SK-N-SH (cell line): ENCODE measurements at regions not wholly inside any gene's neighbourhood (a gene's known extent, or its start where the extent isn't known, plus 50 kb on each side); places are given as distances from the start of the nearest gene placed in this dataset.

Experiments
- CTCF ChIA-PET: fragments of 300-600, 350-600 bp; formaldehyde crosslinking; extraction: SDS; loops from one replicate; lab custom pipeline; 2021; lab: Yijun Ruan, JAX
- POLR2A ChIA-PET: fragments of 350-600 bp; sonication (Branson Sonifier 250); formaldehyde crosslinking; extraction: SDS; loops from one replicate; lab custom pipeline; 2020; ENCODE audit warnings: antibody characterized with exemption, inconsistent platforms; lab: Yijun Ruan, JAX
- DNase-seq: peaks from one replicate; pipeline ENCODE4 v3.0.0; 2012
- H2AFZ ChIP-seq: fragments of 200-600 bp; sonication (generic); 2 replicates; pipeline ENCODE4 v1.8.1; 2016; ENCODE audit warnings: antibody characterized with exemption, mild to moderate bottlenecking, low read depth
- H3F3A ChIP-seq: fragments of 200-600 bp; sonication (generic); replicated peaks from 2 replicates; pipeline ENCODE3; 2016; ENCODE audit warnings: antibody characterized with exemption, mild to moderate bottlenecking; ENCODE audit not compliant: insufficient read depth
- H3K27ac ChIP-seq, 2 experiments: fragments of 200-500 bp in 1 of 2; fragments of 200-600 bp in 1 of 2; sonication (Bioruptor generic) in 1 of 2; sonication (generic), shearing (Covaris generic) in 1 of 2; 2 replicates each; pipeline versions ENCODE4 v1.5.1 to v1.6.1; 2014 to 2016; ENCODE audit warnings: low read depth in 2 of 2, inconsistent platforms in 1 of 2, low read length in 1 of 2, mild to moderate bottlenecking in 1 of 2, mixed read lengths in 1 of 2
- H3K27me3 ChIP-seq: fragments of 200-600 bp; sonication (generic), shearing (Covaris generic); 2 replicates; pipeline ENCODE4 v1.6.1; 2016; ENCODE audit warnings: mixed run types; ENCODE audit not compliant: insufficient read depth
- H3K36me3 ChIP-seq, 2 experiments: fragments of 200-500 bp in 1 of 2; fragments of 200-600 bp in 1 of 2; sonication (Bioruptor generic) in 1 of 2; sonication (generic) in 1 of 2; replicated peaks in 1 of 2; 2 replicates each; pipeline versions ENCODE3 to v1.5.1; 2014 to 2016; ENCODE audit warnings: low read length in 1 of 2, mild to moderate bottlenecking in 1 of 2; ENCODE audit not compliant: insufficient read depth in 2 of 2, control insufficient read depth in 1 of 2
- H3K4me1 ChIP-seq, 2 experiments: fragments of 200-500 bp in 1 of 2; fragments of 200-600 bp in 1 of 2; sonication (Bioruptor generic) in 1 of 2; sonication (generic), shearing (Covaris generic) in 1 of 2; 2 replicates each; pipeline versions ENCODE4 v1.5.1 to v1.6.1; 2014 to 2016; ENCODE audit warnings: low read depth in 1 of 2, low read length in 1 of 2, mixed run types in 1 of 2; ENCODE audit not compliant: insufficient read depth in 2 of 2, control insufficient read depth in 1 of 2
- H3K4me2 ChIP-seq: fragments of 200-600 bp; sonication (generic), shearing (Covaris generic); 2 replicates; pipeline ENCODE4 v1.6.1; 2017; ENCODE audit warnings: mixed run types
- H3K4me3 ChIP-seq, 2 experiments: fragments of 200-500 bp in 1 of 2; fragments of 200-600 bp in 1 of 2; sonication (Bioruptor generic) in 1 of 2; sonication (generic), shearing (Covaris generic) in 1 of 2; 2 replicates each; pipeline versions ENCODE4 v1.5.1 to v1.8.1; 2014 to 2016; ENCODE audit warnings: low read depth in 2 of 2, inconsistent platforms in 1 of 2, low read length in 1 of 2, mild to moderate bottlenecking in 1 of 2, mixed read lengths in 1 of 2, moderate library complexity in 1 of 2
- H3K79me2 ChIP-seq: fragments of 200-600 bp; sonication (generic); 2 replicates; pipeline ENCODE4 v1.8.1; 2017; ENCODE audit warnings: mild to moderate bottlenecking; ENCODE audit not compliant: insufficient read depth
- H3K9ac ChIP-seq: fragments of 200-600 bp; sonication (generic); 2 replicates; pipeline ENCODE4 v1.6.1; 2017; ENCODE audit warnings: mixed run types
- H3K9me2 ChIP-seq: fragments of 200-600 bp; sonication (generic); 2 replicates; pipeline ENCODE4 v1.6.1; 2017; ENCODE audit warnings: mixed run types
- H3K9me3 ChIP-seq: fragments of 200-600 bp; sonication (generic); 2 replicates; pipeline ENCODE4 v1.6.1; 2017; ENCODE audit warnings: mixed run types, mild to moderate bottlenecking, moderate library complexity
- H4K20me1 ChIP-seq: fragments of 200-600 bp; sonication (generic); 2 replicates; pipeline ENCODE4 v1.6.1; 2017; ENCODE audit warnings: mild to moderate bottlenecking, mixed run types; ENCODE audit not compliant: insufficient read depth
- CTCF ChIP-seq: fragments of 200-600 bp; sonication (generic); IDR thresholded peaks from 2 replicates; pipeline ENCODE4 v1.6.1; 2017; ENCODE audit warnings: antibody characterized with exemption, mild to moderate bottlenecking, moderate library complexity
- ELF1 ChIP-seq: IDR thresholded peaks from 2 replicates; pipeline ENCODE4 v1.4.0; 2012
- EP300 ChIP-seq, 2 experiments: IDR thresholded peaks; 2 replicates each; pipeline versions ENCODE4 v1.4.0 to v1.6.1; 2012; ENCODE audit warnings: borderline replicate concordance in 1 of 2, low read depth in 1 of 2, low read length in 1 of 2
- FOSL2 ChIP-seq: IDR thresholded peaks from 2 replicates; pipeline ENCODE4 v1.4.0; 2012; ENCODE audit warnings: low read depth, mild to moderate bottlenecking, moderate library complexity, borderline replicate concordance
- FOXJ3 ChIP-seq: sonication (generic); formaldehyde crosslinking; IDR thresholded peaks from 2 replicates; pipeline ENCODE4 v1.5.1; 2020; ENCODE audit warnings: mild to moderate bottlenecking, missing genetic modification reagents
- GABPA ChIP-seq: IDR thresholded peaks from 2 replicates; pipeline ENCODE4 v1.4.0; 2012; ENCODE audit warnings: low read depth, mild to moderate bottlenecking
- GATA2 ChIP-seq: sonication (generic); formaldehyde crosslinking; IDR thresholded peaks from 2 replicates; pipeline ENCODE4 v1.5.0; 2020; ENCODE audit warnings: mild to moderate bottlenecking, missing genetic modification reagents
- IRF3 ChIP-seq: fragments of 150-350 bp; IDR thresholded peaks from 2 replicates; pipeline ENCODE4 v1.6.1; 2016; ENCODE audit warnings: mild to moderate bottlenecking, low read depth, low read length
- JUND ChIP-seq: IDR thresholded peaks from 2 replicates; pipeline ENCODE4 v1.4.0; 2012
- MAX ChIP-seq: IDR thresholded peaks from 2 replicates; pipeline ENCODE4 v1.4.0; 2012; ENCODE audit warnings: low read depth
- MEF2A ChIP-seq: IDR thresholded peaks from 2 replicates; pipeline ENCODE4 v1.4.0; 2012; ENCODE audit warnings: low read depth, borderline replicate concordance
- NFIC ChIP-seq: IDR thresholded peaks from 2 replicates; pipeline ENCODE4 v1.4.0; 2012; ENCODE audit warnings: borderline replicate concordance
- POLR2AphosphoS5 ChIP-seq: IDR thresholded peaks from 2 replicates; pipeline ENCODE4 v1.6.1; 2012; ENCODE audit warnings: low read depth, low read length
- RAD21 ChIP-seq: IDR thresholded peaks from 2 replicates; pipeline ENCODE4 v1.6.1; 2012; ENCODE audit warnings: mild to moderate bottlenecking, low read length
- RCOR1 ChIP-seq: fragments of 150-350 bp; IDR thresholded peaks from 2 replicates; pipeline ENCODE4 v1.6.1; 2017; ENCODE audit warnings: antibody characterized with exemption, low read length
- REST ChIP-seq: IDR thresholded peaks from 2 replicates; pipeline ENCODE4 v1.6.1; 2012; ENCODE audit warnings: mild to moderate bottlenecking, low read depth, low read length, moderate library complexity
- RFX5 ChIP-seq: IDR thresholded peaks from 2 replicates; pipeline ENCODE4 v1.6.1; 2012; ENCODE audit warnings: mild to moderate bottlenecking, improper control_type of control experiment, low read length
- RXRA ChIP-seq: IDR thresholded peaks from 2 replicates; pipeline ENCODE4 v1.4.0; 2012; ENCODE audit warnings: low read depth, mild to moderate bottlenecking, borderline replicate concordance
- SIN3A ChIP-seq: IDR thresholded peaks from 2 replicates; pipeline ENCODE4 v1.6.1; 2012; ENCODE audit warnings: low read depth, mild to moderate bottlenecking, low read length, moderate library complexity, borderline replicate concordance
- TCF12 ChIP-seq: IDR thresholded peaks from 2 replicates; pipeline ENCODE4 v1.4.0; 2012
- ZBTB33 ChIP-seq: IDR thresholded peaks from 2 replicates; pipeline ENCODE4 v1.4.0; 2012; ENCODE audit warnings: low read depth, borderline replicate concordance
- WGBS: methylation state at CpG from one replicate; pipeline ENCODE4 v1.1.6; 2017; ENCODE audit warnings: low lambda C conversion rate; 5-methylcytosine and 5-hydroxymethylcytosine counted together

- H3K4me3 ChIP-seq = no peak overlapping the region
- H3K4me1 ChIP-seq = peaks cover 0 to 10% of the 10 kb centered on the region in 2 experiments; a peak in 2 of 4 replicates
- H2AFZ ChIP-seq = no peak overlapping the region
- WGBS = 73% methylated on average over 4 of the region's 4 CpGs
- H3K27ac ChIP-seq = no peak overlapping the region
- POLR2A ChIA-PET = no interaction called here
- CTCF ChIA-PET = interaction anchor here (0.6 to 1.8 kb wide), 6 partner anchors 9 to 107 kb away, joined by 3 to 5 read pairs (median 3); no protein-coding TSS in a partner anchor
- TF ChIP-seq REST (no peak), FOXJ3 (CRISPR knock-in tag) (no peak), TCF12 (no peak), RAD21 (no peak), ZBTB33 (no peak), JUND (no peak), MAX (no peak), SIN3A (no peak)
- TF ChIP-seq, all 33 proteins: peak for 0
- H4K20me1 ChIP-seq = no peaks in the 10 kb centered on the region
- H3K27me3 ChIP-seq = no peaks in the 10 kb centered on the region
- DNase-seq = no peak
- H3F3A ChIP-seq = no peaks in the 10 kb centered on the region
- H3K79me2 ChIP-seq = no peaks in the 10 kb centered on the region
- no peak overlapping the region for H3K4me2 ChIP-seq
- H3K9ac ChIP-seq = no peak overlapping the region
- H3K36me3 ChIP-seq = no peaks in the 10 kb centered on the region
- H3K9me3 ChIP-seq = no peaks in the 10 kb centered on the region
- no peaks in the 10 kb centered on the region for H3K9me2 ChIP-seq
These were observed 420.7 kb upstream of the TRIB2 start for GRCh38 chr2:12295856-12296519.

GRCh38 chr2:12296915-12297314, 419.8 kb upstream of the TRIB2 start:
- Histone ChIP-seq H4K20me1 (no peaks in the 10 kb centered on the region), H3K27ac (no peak overlapping the region), H3K9ac (no peak overlapping the region), H2AFZ (no peak overlapping the region), H3K4me1 (peaks cover 0 to 10% of the 10 kb centered on the region in 2 experiments; a peak in 2 of 4 replicates), H3F3A (no peaks in the 10 kb centered on the region), H3K27me3 (no peaks in the 10 kb centered on the region), H3K9me2 (no peaks in the 10 kb centered on the region), H3K9me3 (no peaks in the 10 kb centered on the region), H3K4me3 (no peak overlapping the region), H3K79me2 (no peaks in the 10 kb centered on the region), H3K4me2 (no peak overlapping the region), H3K36me3 (no peaks in the 10 kb centered on the region)
- ChIA-PET CTCF (interaction anchor here (1.1 kb wide), 1 partner anchor 108 kb away, joined by 3 read pairs; no protein-coding TSS in a partner anchor), POLR2A (no interaction called here)
- DNase-seq = no peak
- TF ChIP-seq RFX5 = no peak
- no peak for TF ChIP-seq IRF3
- TF ChIP-seq CTCF = no peak
- no peak for TF ChIP-seq GATA2 (CRISPR knock-in tag)
- no peak for TF ChIP-seq ELF1
- no peak for TF ChIP-seq POLR2AphosphoS5
- no peak for TF ChIP-seq RCOR1
- no peak for TF ChIP-seq FOSL2
- no peak for TF ChIP-seq GABPA
- no peak for TF ChIP-seq MEF2A
- TF ChIP-seq NFIC = no peak
- no peak for TF ChIP-seq RXRA
- no peak for TF ChIP-seq EP300 (IDR thresholded peaks at IDR 0.05; ENCODE audit: borderline replicate concordance in 1 of 2, low read depth in 1 of 2, low read length in 1 of 2)
